ENCODE measurements at regions not wholly inside any gene's neighbourhood (a gene's known extent, or its start where the extent isn't known, plus 50 kb on each side); places are given as distances from the start of the nearest gene placed in this dataset.

- TF ChIP-seq EZH2 (IDR thresholded peaks at IDR 0.05; ENCODE audit: insufficient read depth, poor library complexity, severe bottlenecking) = no peak
- no peak for TF ChIP-seq EZH2phosphoT487 (IDR thresholded peaks at IDR 0.05; ENCODE audit: insufficient read depth, low read depth)
Measured at GRCh38 chr17:68107373-68107772, 71.8 kb downstream of the KPNA2 start.

Data from GM23248 (cell line).